H1 (cell line): ENCODE measurements at regions not wholly inside any gene's neighbourhood (a gene's known extent, or its start where the extent isn't known, plus 50 kb on each side); places are given as distances from the start of the nearest gene placed in this dataset.

Experiments used
- CTCF ChIA-PET: fragments of 300-600 bp; sonication (Branson Sonifier 250); formaldehyde crosslinking; loops from one replicate; lab custom pipeline; 2021; ENCODE audit not compliant: partially characterized antibody; lab: Charles Lee
- POLR2A ChIA-PET: fragments of 300-600 bp; sonication (Branson Sonifier 250); formaldehyde crosslinking; loops from one replicate; lab custom pipeline; 2021; ENCODE audit warnings: inconsistent platforms; ENCODE audit not compliant: partially characterized antibody; lab: Charles Lee
- DNase-seq, 2 experiments: peaks; one replicate each; pipeline versions ENCODE4 v3.0.0 to v3.0.0-alpha.2; 2010 to 2022; ENCODE audit warnings: low spot score in 2 of 2, low read depth in 1 of 2, mixed read lengths in 1 of 2
- FAIRE-seq: peaks from 2 replicates; lab custom pipeline; 2011; peaks lifted over from hg19 to GRCh38; lab: Jason Lieb, UNC
- H2AFZ ChIP-seq: 2 replicates; pipeline ENCODE4 v1.8.1; 2012; ENCODE audit warnings: low read length, inconsistent platforms
- H2AK5ac ChIP-seq: 2 replicates; pipeline ENCODE4 v1.6.1; 2013; ENCODE audit warnings: low read depth, low read length
- H2BK120ac ChIP-seq: replicated peaks from 2 replicates; pipeline ENCODE3; 2013; ENCODE audit warnings: low read depth, low read length, inconsistent platforms
- H2BK12ac ChIP-seq: 2 replicates; pipeline ENCODE4 v1.6.1; 2013; ENCODE audit warnings: low read depth, low read length
- H2BK15ac ChIP-seq: 2 replicates; pipeline ENCODE4 v1.6.1; 2013; ENCODE audit warnings: low read length
- H2BK20ac ChIP-seq: 2 replicates; pipeline ENCODE4 v1.6.1; 2013; ENCODE audit warnings: low read length
- H2BK5ac ChIP-seq: 2 replicates; pipeline ENCODE4 v1.6.1; 2013; ENCODE audit warnings: low read depth, low read length
- H3K14ac ChIP-seq: 2 replicates; pipeline ENCODE4 v1.6.1; 2013; ENCODE audit warnings: inconsistent platforms; ENCODE audit not compliant: insufficient read length
- H3K18ac ChIP-seq: 2 replicates; pipeline ENCODE4 v1.6.1; 2013; ENCODE audit warnings: low read length; ENCODE audit errors: extremely low read depth
- H3K23ac ChIP-seq: 2 replicates; pipeline ENCODE4 v1.6.1; 2013; ENCODE audit warnings: inconsistent platforms; ENCODE audit not compliant: insufficient read length
- H3K23me2 ChIP-seq: 2 replicates; pipeline ENCODE4 v1.6.1; 2013; ENCODE audit warnings: low read depth, low read length
- H3K27ac ChIP-seq: 2 replicates; pipeline ENCODE4 v1.6.1; 2011; ENCODE audit warnings: low read depth, low read length, inconsistent platforms
- H3K27me3 ChIP-seq, 4 experiments: replicated peaks in 1 of 4; 1 replicate in 1 of 4; 2 replicates in 3 of 4; pipeline versions ENCODE4 v1.6.1 to v1.8.1; 2011 to 2013; ENCODE audit warnings: low read length in 3 of 4, mild to moderate bottlenecking in 3 of 4, inconsistent platforms in 2 of 4, mixed read lengths in 2 of 4, moderate library complexity in 1 of 4; ENCODE audit not compliant: control insufficient read depth in 3 of 4, insufficient read depth in 3 of 4; ENCODE audit errors: extremely low read depth in 1 of 4
- H3K36me3 ChIP-seq, 4 experiments: 2 replicates each; pipeline versions ENCODE4 v1.6.1 to v1.8.1; 2011 to 2013; ENCODE audit warnings: mild to moderate bottlenecking in 4 of 4, low read length in 3 of 4, moderate library complexity in 2 of 4, control low read depth in 1 of 4, inconsistent platforms in 1 of 4; ENCODE audit not compliant: insufficient read depth in 4 of 4, control insufficient read depth in 2 of 4
- H3K4ac ChIP-seq: replicated peaks from 2 replicates; pipeline ENCODE3; 2013; ENCODE audit warnings: low read length, low read depth, mixed read lengths, inconsistent platforms; ENCODE audit not compliant: insufficient read length
- H3K4me1 ChIP-seq, 4 experiments: replicated peaks in 1 of 4; 1 replicate in 1 of 4; 2 replicates in 3 of 4; pipeline versions ENCODE4 v1.6.1 to v1.8.1; 2011 to 2013; ENCODE audit warnings: low read length in 3 of 4, inconsistent platforms in 2 of 4, mixed read lengths in 1 of 4; ENCODE audit not compliant: insufficient read depth in 4 of 4, control insufficient read depth in 3 of 4
- H3K4me2 ChIP-seq, 2 experiments: 2 replicates each; pipeline versions ENCODE4 v1.6.1 to v1.8.1; 2011 to 2013; ENCODE audit warnings: low read depth in 2 of 2, low read length in 2 of 2, control low read depth in 1 of 2, inconsistent platforms in 1 of 2, mild to moderate bottlenecking in 1 of 2; ENCODE audit not compliant: insufficient read depth in 1 of 2
- H3K4me3 ChIP-seq, 4 experiments: fragments of 200-600, 300-600 bp in 1 of 4; sonication (generic), shearing (Covaris generic), sonication (Bioruptor Twin) in 1 of 4; 2 replicates each; pipeline versions ENCODE4 v1.5.1 to v1.8.1; 2011 to 2016; ENCODE audit warnings: low read length in 4 of 4, low read depth in 3 of 4, control low read depth in 2 of 4, inconsistent platforms in 2 of 4, mild to moderate bottlenecking in 2 of 4, mixed read lengths in 1 of 4, moderate library complexity in 1 of 4; ENCODE audit not compliant: insufficient read depth in 2 of 4; ENCODE audit errors: extremely low read depth in 1 of 4
- H3K56ac ChIP-seq: replicated peaks from 2 replicates; pipeline ENCODE3; 2013; ENCODE audit warnings: low read depth, mild to moderate bottlenecking, mixed read lengths, low read length, inconsistent platforms; ENCODE audit not compliant: insufficient read length
- H3K79me1 ChIP-seq: 2 replicates; pipeline ENCODE4 v1.6.1; 2013; ENCODE audit warnings: low read depth, low read length, control low read depth
- H3K79me2 ChIP-seq, 2 experiments: 2 replicates each; pipeline versions ENCODE4 v1.6.1 to v1.8.1; 2012 to 2013; ENCODE audit warnings: low read length in 2 of 2, mild to moderate bottlenecking in 2 of 2, inconsistent platforms in 1 of 2; ENCODE audit not compliant: insufficient read depth in 2 of 2, control insufficient read depth in 1 of 2
- H3K9ac ChIP-seq, 4 experiments: replicated peaks in 1 of 4; 1 replicate in 1 of 4; 2 replicates in 3 of 4; pipeline versions ENCODE4 v1.6.1 to v1.8.1; 2011 to 2013; ENCODE audit warnings: low read depth in 3 of 4, low read length in 3 of 4, control low read depth in 2 of 4, mild to moderate bottlenecking in 2 of 4, moderate library complexity in 2 of 4, inconsistent platforms in 1 of 4; ENCODE audit errors: extremely low read depth in 1 of 4
- H3K9me3 ChIP-seq, 2 experiments: 2 replicates each; pipeline versions ENCODE4 v1.6.1 to v1.8.1; 2012 to 2013; ENCODE audit warnings: mild to moderate bottlenecking in 2 of 2, moderate library complexity in 2 of 2, control low read depth in 1 of 2, inconsistent platforms in 1 of 2, low read depth in 1 of 2, low read length in 1 of 2, mixed read lengths in 1 of 2; ENCODE audit not compliant: insufficient read depth in 2 of 2
- H4K20me1 ChIP-seq, 2 experiments: replicated peaks in 1 of 2; 2 replicates each; pipeline versions ENCODE3 to v1.8.1; 2011 to 2013; ENCODE audit warnings: inconsistent platforms in 2 of 2, low read length in 2 of 2, mild to moderate bottlenecking in 1 of 2; ENCODE audit not compliant: insufficient read depth in 2 of 2, control insufficient read depth in 1 of 2
- H4K5ac ChIP-seq: 2 replicates; pipeline ENCODE4 v1.6.1; 2013; ENCODE audit warnings: low read length, low read depth, mixed read lengths, inconsistent platforms; ENCODE audit not compliant: insufficient read length
- H4K8ac ChIP-seq: 2 replicates; pipeline ENCODE4 v1.8.0; 2013; ENCODE audit warnings: mild to moderate bottlenecking, moderate library complexity, low read length, inconsistent platforms; ENCODE audit not compliant: insufficient read depth; ENCODE audit errors: extremely low read depth
- H4K91ac ChIP-seq: replicated peaks from 2 replicates; pipeline ENCODE3; 2013; ENCODE audit warnings: low read length, mixed read lengths, inconsistent platforms; ENCODE audit not compliant: insufficient read length
- NANOG ChIP-seq: IDR thresholded peaks from 2 replicates; pipeline ENCODE4 v1.6.1; 2011; ENCODE audit warnings: low read length, low read depth, mild to moderate bottlenecking, inconsistent platforms; ENCODE audit not compliant: insufficient read depth, poor library complexity, severe bottlenecking
- SAP30 ChIP-seq: fragments of 300-600 bp; sonication (generic); IDR thresholded peaks from 2 replicates; pipeline ENCODE4 v1.7.1; 2012; ENCODE audit warnings: low read length, moderate library complexity, mild to moderate bottlenecking, inconsistent platforms; ENCODE audit not compliant: insufficient read depth, insufficient replicate concordance
- WGBS, 2 experiments: shearing (Covaris generic) in 1 of 2; methylation state at CpG; one replicate each; pipeline versions ENCODE4 v1.1.6 to v1.1.7; 2013 to 2015; ENCODE audit warnings: low lambda C conversion rate in 2 of 2, mixed read lengths in 2 of 2, inconsistent platforms in 1 of 2, low coverage in 1 of 2, missing lambda C conversion rate in 1 of 2; ENCODE audit not compliant: insufficient replicate concordance in 2 of 2, insufficient coverage in 1 of 2, insufficient read length in 1 of 2; ENCODE audit errors: extremely low coverage in 1 of 2, missing lambda C conversion rate in 1 of 2; 5-methylcytosine and 5-hydroxymethylcytosine counted together

GRCh38 chr1:29469457-29469856, 233.1 kb downstream of the PTPRU start:
- no peak for DNase-seq
- H3K56ac ChIP-seq = no peak overlapping the region
- no peaks in the 10 kb centered on the region for H4K20me1 ChIP-seq
- no peak overlapping the region for H2AFZ ChIP-seq
- no peak overlapping the region for H3K9ac ChIP-seq
- no peaks in the 10 kb centered on the region for H3K36me3 ChIP-seq
- no peaks in the 10 kb centered on the region for H3K23me2 ChIP-seq
- no peak overlapping the region for H4K5ac ChIP-seq
- no peak overlapping the region for H3K4ac ChIP-seq
- H2BK120ac ChIP-seq = no peak overlapping the region
- H4K91ac ChIP-seq = no peak overlapping the region
- H3K18ac ChIP-seq = no peak overlapping the region
- H3K14ac ChIP-seq = no peak overlapping the region
- H3K9me3 ChIP-seq = peaks cover 7 to 11% of the 10 kb centered on the region in 2 experiments; a peak in 3 of 4 replicates
- H3K4me3 ChIP-seq = no peak overlapping the region
- H3K4me1 ChIP-seq = peaks cover 0 to 3% (median 2%) of the 10 kb centered on the region in 4 experiments; a peak in 2 of 7 replicates
- no peak overlapping the region for H2BK5ac ChIP-seq
- H2BK12ac ChIP-seq = no peak overlapping the region
- H3K27ac ChIP-seq = no peak overlapping the region
- no peak overlapping the region for H2BK20ac ChIP-seq
- POLR2A ChIA-PET = no interaction called here
- no peak overlapping the region for H4K8ac ChIP-seq
- 65% methylated on average over 4 of the region's 4 CpGs; no CpG with 5 or more reads in 1 of the 2 experiments for WGBS, 2 experiments
- H2BK15ac ChIP-seq = no peak overlapping the region
- H3K79me2 ChIP-seq = no peaks in the 10 kb centered on the region
- H3K23ac ChIP-seq = no peak overlapping the region
- TF ChIP-seq SAP30 = no peak
- no peak for TF ChIP-seq NANOG
- no peak overlapping the region for H2AK5ac ChIP-seq
- FAIRE-seq = no peak
- CTCF ChIA-PET = no interaction called here
- H3K79me1 ChIP-seq = no peaks in the 10 kb centered on the region
- no peak overlapping the region for H3K4me2 ChIP-seq
- no peaks in the 10 kb centered on the region for H3K27me3 ChIP-seq
